CD4-positive, alpha-beta T cell treated with Interferon gamma for 1 hour (primary cell): ENCODE measurements at regions not wholly inside any gene's neighbourhood (a gene's known extent, or its start where the extent isn't known, plus 50 kb on each side); places are given as distances from the start of the nearest gene placed in this dataset.

Experiments used
- DNase-seq: peaks from one replicate; pipeline ENCODE4 v3.0.0-alpha.2; 2020

DNA sequence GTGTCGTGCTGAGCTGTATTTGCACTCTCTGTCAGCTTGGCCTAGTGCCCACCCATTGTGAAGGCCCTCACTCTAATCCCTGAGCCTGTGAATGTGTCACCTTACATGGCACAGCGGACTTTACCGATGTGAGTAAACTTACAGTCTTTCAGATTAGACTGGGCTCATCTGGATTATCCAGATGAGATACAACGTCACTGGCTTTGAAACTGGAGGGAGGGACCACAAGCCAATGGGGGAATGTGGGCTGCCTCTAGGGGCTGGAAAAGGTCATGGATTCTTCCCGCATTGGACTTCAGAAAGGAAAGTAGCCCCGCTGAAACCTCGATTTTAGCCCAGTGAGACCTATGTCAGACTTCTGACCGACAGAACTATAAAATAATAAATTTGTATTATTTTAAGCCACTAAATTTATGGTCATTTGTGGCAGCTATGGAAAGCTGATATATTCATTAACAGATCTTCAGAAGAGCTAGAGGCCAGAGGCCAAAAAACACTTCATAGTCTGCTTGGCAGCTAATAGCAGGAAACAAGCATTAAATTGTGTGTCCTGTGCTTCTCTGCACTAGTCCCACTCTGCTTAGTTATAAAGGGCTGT is 139.0 kb upstream of the GAS1 start:
- DNase-seq = no peak

DNA sequence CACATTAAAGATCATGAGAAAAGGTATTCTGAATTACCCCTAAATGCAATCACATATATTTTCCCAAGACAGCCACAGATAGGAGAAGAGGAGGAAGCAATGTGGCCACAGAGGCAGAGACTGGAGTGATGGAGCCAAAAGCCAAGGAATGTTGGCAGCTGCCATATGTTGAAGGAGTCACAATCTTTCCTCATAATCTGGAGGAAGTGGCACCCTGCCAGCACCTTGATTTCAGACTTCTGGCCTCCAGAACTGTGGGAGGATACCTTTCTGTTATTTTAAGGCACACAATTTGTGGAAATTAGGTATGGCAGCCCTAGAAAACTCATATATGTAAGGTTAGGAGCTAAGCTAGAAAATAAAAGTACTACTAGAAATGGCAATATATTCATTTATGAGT is 139.9 kb upstream of the GAS1 start:
- no peak for DNase-seq

DNA sequence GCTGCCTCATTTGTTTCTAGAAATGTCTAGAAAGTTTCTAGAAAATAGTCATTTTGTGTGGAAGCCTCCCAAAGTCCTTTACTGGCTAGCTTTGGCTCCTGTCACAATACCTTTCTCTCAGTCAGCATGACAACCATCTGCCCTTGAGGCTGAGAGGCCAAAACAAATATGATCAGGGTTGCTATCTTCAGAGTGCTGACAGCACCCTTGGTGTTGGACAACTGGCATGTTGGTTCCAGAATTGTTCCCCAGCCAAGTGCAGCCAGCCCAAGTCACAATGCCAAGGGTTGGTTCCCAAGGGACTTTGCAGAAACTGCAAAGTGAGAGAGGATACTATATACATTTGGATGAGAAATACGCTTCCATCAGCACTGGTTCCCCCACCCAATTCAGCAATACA is 140.9 kb upstream of the GAS1 start:
- DNase-seq = no peak

DNA sequence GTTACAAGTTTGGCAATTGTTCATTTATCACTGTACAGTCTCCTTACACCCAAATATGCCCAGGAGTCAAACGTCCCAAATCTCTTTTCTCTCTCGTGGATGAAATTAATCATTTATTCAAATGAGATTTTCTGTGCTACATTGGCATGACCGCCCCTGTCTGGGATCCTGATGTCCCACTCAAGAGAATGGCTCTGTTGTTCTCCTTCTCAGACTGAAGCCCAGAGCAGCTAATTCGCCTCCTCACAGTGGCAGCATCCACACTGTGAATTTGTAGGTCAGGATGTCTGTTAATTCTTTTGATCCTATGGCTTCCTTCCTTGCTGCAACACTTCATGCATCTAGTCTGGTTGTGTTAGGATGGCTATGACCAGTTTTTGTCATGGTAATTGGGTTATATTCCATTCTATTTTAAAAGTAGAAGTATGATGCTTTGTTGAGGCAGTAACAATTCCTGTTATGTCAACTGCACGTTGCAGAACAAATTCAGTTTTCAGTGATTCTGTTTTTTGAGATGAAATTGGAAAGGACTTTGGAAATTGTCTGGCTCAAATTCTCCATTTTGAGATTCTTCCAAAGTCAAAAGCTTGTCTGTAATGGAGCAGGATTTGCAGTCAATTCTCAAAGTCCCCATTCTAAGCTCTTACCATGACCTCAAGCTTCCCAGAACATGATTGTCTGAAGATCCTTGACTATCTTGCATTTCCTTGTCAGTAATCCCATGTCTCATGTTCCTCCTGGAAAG is 141.5 kb upstream of the GAS1 start:
- DNase-seq = no peak

DNA sequence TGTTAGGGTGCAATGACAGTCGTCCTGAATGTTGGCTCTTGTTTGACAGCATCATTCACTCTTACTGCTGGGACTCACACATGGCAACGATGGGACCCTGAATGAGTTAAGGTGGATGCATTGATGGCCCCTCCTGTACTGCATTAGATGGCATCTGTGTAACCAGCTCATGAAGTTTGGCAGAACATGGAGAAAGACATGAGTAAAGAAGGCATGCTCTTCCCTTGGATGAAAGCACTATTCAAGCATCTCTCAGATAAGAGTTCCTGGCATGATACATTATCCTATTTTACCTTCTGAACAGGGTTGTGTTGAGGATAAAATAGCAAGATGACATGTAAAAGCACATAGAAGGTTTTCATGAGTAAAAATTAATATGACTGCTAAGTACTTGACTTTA is 142.2 kb upstream of the GAS1 start:
- DNase-seq = no peak

DNA sequence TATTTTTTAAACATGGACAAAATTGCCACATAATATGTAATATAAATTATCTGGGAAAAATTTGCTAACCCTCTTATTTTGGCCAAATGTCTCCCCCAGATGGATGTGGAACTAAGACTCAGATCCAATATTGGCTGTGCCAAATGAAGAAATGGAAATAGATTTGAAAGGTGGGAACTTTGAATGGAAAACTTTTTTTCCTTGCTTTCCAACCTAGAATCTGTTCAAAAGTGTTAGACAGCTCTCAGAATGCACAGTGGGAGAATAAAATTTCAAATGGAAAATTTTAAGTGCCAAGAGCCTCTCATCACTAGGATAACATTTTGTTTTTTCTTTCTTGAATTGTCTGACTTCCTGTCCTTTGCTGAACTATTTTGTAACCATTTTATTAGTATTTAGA is 142.6 kb upstream of the GAS1 start:
- no peak for DNase-seq

DNA sequence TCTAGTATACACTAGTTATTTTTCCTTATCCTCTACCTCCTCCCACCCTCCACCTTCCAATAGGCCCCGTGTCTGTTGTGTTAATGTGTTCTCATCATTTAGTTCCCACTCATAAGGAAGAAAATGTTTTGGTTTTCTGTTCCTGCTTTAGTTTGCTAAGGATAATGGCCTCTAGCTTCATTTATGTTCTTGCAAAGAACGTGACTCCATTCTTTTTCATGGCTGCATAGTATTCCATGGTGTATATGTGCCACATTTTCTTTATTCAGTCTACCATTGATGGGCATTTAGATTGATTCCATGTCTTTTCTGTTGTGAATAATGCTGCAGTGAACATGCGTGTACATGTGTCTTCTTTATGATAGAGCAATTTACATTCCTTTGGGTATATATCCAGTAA is 146.5 kb upstream of the GAS1 start:
- DNase-seq = no peak

DNA sequence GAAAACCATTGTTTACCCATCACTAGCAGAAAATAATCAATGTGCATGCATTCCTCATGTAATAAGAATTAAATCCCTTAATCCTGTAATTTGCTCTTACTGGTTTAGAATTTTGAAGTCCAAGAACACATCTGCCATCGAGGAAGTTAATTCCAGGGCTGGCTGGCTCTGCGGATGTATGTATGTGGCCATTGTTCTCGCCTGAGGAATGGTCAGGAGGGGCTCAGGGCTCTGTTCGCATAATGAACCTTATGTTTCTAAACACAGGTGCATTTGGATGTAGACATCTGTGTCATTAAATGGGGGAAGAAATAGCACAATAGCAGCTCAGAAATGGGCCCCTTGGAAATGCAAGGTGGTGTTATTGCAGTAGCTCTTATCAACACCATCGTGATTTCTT is 148.6 kb upstream of the GAS1 start:
- no peak for DNase-seq

DNA sequence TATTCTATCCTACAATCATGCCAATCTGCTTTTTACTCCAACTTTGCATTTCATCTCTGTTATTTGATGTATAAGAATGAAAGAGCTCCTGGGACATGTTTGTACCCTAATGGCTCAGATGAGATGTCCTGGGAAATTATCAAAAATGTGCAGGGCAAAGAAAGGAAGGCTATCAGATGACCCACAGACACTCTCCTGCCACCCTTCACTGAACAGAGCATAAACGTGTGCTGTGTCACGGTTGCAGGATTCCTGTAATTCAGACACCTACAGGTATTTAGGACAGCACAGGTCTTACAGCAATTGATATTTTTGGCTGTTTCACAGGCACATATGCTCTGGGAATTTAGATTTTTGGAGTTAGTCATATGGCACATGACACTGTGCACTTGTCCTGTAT is 149.2 kb upstream of the GAS1 start:
- DNase-seq = no peak

DNA sequence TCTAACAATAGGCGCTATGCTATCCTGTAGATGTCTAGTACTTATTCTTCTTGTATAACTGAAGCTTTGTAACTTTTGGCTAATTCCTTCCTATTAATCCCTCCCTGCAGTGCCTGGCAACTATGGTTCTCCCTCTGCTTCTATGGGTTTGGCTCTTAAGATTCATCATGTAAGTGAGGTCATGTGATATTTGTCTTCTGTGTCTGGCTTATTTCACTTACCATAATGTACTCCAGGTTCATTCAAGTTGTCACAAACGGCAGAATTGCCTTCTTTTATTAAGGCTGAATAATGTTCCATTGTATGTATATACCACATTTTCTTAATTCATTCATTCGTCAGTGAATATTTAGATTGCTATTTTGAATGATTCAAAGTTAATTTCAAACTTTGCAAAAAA is 149.9 kb upstream of the GAS1 start:
- DNase-seq = no peak

DNA sequence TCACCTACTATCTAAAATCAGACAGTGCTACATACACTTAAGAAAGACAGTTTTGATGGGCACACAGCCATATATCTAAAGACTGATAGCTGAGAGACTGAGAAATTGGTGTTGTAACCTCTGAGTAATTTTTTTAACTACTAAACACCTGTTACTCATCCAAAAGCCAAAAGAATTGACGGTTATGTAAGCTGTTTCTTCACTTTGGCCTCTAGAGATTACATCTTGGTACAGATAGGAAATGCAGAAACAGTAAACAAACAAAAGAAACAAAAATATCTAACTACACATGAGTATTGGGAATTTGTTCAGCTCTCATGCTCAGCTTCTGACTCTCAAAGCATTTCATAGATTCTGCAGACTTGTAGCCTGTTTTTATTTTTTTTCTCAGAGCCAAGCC is 152.1 kb upstream of the GAS1 start:
- DNase-seq = no peak

DNA sequence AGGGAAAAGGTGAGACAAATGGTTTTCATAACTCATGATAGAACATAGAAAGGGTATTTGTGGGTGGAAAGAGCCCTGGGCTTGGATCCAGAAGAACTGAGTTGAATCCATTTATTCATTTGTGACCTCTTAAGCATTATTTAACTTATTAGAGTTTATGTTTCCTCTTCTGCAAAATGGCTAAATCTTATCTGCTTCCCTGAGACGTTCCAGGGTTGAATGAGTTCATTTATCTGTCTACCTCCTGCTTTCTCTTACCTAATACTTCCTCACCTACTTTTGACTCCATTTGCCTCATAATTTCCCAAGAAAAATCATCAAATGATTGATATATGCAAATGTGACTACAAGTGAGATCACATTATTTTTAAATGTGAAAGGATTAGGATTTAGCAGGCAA is 152.7 kb upstream of the GAS1 start:
- DNase-seq = no peak

DNA sequence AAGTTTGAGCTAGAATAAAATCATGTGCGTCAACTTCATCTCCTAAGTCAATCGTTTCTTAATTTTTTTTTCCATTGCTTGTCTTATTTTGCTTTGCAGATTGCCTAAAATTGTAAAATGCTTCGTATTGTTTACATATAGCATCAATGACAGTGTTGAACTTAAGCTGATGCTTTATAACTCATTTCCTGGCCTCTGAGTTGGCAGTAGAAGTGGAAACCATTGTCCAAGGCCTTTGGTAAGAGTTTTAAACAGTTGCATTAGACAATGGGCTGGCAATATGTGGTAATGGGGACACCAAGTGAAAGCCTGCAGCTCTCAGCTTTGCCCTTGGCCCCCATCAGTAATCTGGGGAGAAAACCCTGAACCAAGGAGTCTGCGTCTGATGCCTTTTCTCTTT is 154.8 kb upstream of the GAS1 start:
- DNase-seq = no peak

DNA sequence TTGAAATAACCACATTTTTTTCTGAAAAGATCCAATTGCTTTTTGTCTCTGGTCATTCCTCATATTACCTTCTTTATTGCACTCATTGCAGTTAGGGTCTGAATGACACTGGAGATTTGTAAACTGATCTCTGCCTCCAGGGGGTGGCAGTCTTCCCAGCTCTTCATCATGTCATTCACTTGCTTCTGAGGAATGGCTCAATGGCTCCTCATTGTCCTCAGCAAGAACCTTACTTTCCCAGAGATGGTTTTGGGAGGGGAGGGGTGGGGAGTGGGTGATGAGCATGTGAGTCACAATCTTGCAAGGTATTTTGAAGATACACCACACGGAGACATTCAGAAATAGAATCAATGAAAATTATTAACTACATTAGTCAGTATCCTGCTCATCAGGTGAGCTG is 159.8 kb upstream of the GAS1 start:
- no peak for DNase-seq

DNA sequence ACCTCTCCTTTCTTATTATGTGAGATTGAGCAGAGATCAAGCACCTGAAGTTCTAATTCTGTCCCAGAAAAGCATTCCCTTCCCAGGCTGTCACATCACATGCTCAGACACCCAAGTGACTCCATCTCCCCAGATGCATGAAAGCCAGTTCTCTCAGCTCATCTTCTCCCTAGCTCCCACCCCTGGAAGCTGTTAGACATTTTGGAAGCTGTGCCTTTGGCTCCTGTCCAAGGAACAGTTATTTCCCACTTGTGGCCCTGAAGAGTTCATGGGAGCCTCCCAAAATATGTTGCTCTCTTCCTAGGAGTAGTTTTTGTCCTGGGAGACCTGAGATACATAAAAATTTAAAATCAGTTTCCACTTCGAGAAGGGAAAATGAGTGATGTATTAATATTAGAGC is 161.4 kb upstream of the GAS1 start:
- DNase-seq = no peak

DNA sequence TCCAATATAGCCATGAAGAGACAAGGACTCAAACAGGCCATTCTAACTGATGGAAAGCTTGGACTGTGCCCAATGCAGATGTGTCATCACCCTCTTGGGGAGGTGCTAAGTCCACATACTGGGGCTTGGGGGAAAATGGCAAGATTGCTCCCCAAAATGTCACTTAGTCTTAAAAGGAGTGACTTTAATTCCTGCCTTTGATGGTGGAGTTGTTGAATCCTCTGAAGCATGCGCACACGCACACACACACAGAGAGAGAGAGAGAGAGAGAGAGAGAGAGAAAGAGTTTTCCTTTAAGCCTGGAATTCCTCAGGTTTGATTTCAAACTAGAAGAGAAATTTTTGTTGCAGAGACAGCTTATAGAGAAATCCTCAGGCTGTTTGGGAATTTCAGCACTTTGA is 161.9 kb upstream of the GAS1 start:
- no peak for DNase-seq

DNA sequence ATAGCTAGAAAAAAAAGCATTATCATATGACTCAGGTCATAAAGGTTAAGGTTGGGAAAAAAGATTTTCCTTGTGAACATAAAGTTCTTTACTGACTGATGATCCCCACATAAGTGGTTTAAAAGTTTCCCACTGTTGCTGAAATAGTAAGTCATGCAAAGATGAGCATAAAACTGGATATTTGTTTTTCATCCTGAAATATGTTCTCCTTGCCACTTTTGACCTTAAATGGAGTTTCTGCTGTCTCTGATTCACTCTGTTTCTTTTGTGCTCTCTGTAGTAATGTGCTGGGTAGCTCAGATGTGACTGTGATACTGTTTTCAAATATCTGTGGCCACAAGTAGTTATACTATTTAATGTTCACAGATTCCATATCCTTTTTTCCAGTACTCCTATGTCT is 162.5 kb upstream of the GAS1 start:
- DNase-seq = no peak

DNA sequence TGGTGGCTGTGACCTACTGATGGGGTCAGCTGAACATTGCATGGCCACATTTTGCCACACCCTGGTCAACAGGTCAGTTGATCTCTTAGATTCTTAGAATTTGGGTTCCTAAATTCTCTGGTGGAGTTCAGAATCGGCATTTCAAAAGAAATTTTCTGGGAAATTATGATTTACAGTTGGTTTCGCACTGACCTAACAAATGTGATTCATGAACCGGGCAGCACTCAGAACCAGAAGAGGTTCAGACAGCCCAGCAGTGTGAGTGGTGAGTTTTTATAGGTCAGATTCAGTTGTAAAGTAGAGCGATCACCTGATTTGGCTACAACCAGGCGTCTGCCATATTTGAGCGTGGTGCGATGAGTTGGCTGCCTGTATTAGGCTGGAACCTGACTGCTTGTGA is 163.7 kb upstream of the GAS1 start:
- DNase-seq = no peak

DNA sequence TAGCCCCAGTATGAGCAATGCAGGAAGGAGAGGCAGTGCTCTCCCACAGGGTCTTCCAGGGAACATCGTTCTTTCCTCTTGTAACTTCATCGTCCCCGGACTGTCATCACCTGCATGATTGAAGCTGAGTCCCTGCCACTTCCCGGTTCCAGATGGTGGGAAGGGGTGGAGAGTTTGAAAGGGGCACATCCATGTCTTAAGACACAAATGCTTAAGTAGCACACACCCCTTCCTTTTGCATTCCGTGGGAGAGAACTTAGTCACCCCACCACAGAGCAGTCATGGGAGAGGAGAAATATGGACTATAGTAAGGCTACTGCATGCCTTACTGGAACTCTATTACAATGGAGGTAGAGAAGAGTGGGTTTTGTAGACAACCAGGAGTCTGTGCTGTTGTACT is 165.3 kb upstream of the GAS1 start:
- no peak for DNase-seq

DNA sequence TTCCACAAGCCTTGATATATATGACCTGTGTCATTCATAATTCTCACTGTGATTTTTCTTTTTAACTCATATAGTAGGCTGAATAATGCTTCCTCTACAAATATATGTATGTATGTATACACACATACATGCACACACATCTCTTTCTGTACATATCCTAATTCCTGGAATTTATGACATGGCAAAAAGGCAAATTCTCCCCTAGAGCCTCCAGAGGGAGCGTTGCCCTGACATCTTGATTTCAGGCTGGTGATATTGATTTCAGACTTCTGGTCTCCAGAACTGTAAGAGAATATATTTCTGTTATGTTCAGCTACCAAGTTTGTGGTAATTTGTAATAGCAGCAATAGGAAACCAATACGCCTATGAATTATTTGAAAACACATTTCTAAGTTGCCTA is 166.6 kb upstream of the GAS1 start:
- DNase-seq = no peak

DNA sequence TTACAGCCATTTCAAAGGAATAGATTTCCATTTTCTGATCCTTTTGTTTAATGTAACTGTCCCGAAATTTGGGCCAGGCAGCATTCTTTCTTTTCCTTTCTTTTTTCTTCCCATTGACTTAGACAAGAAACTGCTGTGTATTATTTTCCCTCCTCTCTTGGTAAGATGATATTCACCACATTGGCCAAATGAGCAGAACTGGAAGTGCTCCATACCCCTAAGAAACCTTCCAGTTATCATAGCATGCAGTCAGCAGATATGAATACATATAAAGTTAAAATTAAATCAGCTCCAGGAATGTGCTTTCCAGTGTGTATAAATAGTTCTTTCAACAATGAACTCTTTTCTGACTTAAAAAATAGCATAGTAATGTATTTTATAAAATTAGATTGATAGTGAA is 168.5 kb upstream of the GAS1 start:
- no peak for DNase-seq

DNA sequence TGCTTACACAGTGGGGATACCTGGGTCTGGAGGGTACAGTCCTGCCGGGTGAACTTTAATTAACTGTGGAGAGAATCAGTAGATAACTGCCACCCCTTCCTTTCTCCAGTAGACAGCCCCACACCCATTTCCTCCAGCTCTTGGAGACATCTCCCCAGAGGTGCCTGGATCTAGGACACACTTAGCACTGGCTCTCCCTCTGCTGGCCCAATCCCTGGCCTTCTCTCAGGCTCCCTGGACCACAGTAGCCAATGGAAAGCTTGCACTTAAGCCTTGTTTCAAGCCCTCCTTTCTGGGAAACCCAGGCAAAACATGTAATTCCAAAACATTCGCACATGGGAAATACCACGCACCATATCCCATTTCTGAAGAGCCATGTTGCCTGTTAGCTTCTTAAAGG is 169.2 kb upstream of the GAS1 start:
- DNase-seq = no peak

DNA sequence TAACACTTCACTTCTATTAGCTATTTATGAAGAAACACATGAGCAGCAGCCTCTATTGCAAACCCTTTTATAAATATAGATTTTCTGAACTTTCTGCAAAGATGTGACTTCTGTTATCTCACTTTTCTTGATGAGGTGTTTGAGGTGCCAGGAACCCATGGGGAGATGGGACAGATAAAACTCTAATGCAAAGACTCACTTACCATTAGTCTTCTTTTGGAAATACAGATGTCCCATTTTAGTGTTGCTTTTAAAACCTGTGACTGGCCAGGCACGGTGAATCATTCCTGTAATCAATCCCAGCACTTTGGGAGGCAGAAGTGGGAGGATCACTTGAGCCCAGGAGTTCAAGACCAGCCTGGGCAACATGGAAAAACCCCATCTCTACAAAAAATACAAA is 171.3 kb upstream of the GAS1 start:
- DNase-seq = no peak

DNA sequence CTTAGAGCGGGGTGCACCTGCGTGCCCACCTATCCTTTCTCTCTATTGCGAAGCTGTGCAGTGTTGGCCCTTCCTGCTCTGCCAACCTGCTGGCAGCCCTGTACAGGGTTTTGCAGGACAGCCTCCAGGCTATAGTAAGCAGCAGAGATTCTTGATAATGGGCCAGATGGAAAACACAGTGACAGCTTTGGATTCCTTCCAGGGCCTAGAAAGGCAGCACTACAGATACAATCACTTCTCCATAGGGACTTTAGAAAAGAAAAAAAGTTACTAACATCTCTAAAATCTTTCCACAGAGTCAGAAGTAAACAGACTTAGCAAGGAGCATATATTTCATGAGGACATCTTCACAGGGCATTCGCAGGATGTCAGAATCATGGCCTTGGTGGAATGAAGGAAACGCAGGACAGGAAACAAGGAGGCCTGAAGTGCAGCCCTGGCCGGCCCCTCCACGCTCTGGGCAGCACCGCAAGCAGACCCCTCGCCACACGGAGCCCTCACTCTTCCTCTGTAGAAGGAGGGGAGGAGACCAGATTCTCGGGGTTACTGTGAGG is 172.1 kb upstream of the GAS1 start:
- DNase-seq = no peak

DNA sequence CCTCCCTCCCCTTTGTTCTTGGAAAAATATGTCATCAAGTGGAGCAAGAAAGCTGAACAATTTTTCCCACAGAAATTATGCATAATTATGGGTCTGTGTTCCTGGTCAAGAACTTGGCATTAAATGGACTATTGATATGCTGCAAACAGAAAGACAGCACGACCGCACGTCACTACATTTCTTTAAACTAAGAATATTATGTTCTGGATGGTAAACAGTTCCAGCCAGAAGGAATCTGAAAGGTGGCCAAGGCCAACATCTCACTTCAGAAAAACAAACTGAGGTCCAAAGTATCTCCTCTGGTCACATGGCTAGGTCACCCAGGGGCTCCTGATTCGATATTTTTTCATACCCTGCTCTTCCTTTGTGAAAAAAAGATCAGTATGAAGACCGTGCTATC is 173.3 kb upstream of the GAS1 start:
- no peak for DNase-seq
